ENCODE measurements at regions not wholly inside any gene's neighbourhood (a gene's known extent, or its start where the extent isn't known, plus 50 kb on each side); places are given as distances from the start of the nearest gene placed in this dataset.

- TF ChIP-seq CTCF (IDR thresholded peaks at IDR 0.05) (no peak), POLR2A (IDR thresholded peaks at IDR 0.05) (no peak)
Observed at GRCh38 chr9:106085479-106085878, 391.1 kb downstream of the TMEM38B start.

Data from Peyer's patch (tissue), 4 donors.